ENCODE measurements at regions not wholly inside any gene's neighbourhood (a gene's known extent, or its start where the extent isn't known, plus 50 kb on each side); places are given as distances from the start of the nearest gene placed in this dataset.

DNA sequence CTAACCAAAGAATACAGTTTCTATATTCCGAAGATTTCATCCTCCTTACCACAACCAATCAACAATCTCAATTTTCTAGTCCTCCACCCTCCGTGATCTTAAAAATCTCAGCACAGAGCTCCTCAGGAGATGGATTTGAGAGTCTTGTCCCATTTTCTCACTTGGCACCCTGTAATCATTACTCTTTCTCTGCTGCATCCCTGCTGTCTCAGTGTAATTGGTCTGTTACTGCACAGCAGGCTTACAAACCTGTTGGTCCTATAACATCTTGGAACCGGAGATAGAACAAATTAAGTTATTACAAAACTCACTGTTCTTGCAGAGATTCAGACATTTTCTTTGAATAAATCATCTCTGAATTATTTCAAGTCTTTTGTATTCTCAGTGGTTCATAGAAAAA is 1227.2 kb downstream of the JRKL start:
- H3K27me3 Mint-ChIP-seq (ENCODE audit: insufficient read depth, low read depth), result no peaks in the 10 kb centered on the region
- H3K4me3 Mint-ChIP-seq, result no peak overlapping the region
- H3K4me1 Mint-ChIP-seq, result no peaks in the 10 kb centered on the region
- TF ChIP-seq CTCF (IDR thresholded peaks at IDR 0.05), result no peak
- no peak for TF ChIP-seq EZH2 (IDR thresholded peaks at IDR 0.05)
- TF ChIP-seq EZH2phosphoT487 (IDR thresholded peaks at IDR 0.05), result no peak
- Histone ChIP-seq H3F3A (ENCODE audit: low read depth) (no peaks in the 10 kb centered on the region), H3K4me3 (no peak overlapping the region), H3K27me3 (no peaks in the 10 kb centered on the region), H4K20me1 (ENCODE audit: low read depth) (no peaks in the 10 kb centered on the region), H3K79me2 (ENCODE audit: low read depth) (no peaks in the 10 kb centered on the region), H3K4me2 (no peak overlapping the region), H3K9me3 (ENCODE audit: low read depth) (no peaks in the 10 kb centered on the region), H3K4me1 (no peaks in the 10 kb centered on the region), H2AFZ (replicated peaks) (no peak overlapping the region), H3K36me3 (no peaks in the 10 kb centered on the region), H3K27ac (no peak overlapping the region), H3K9ac (no peak overlapping the region)
- DNase-seq (ENCODE audit: low spot score), result no peak
- H3K36me3 Mint-ChIP-seq, result no peaks in the 10 kb centered on the region
- no peak overlapping the region for H3K27ac Mint-ChIP-seq
- peaks cover 6% of the 10 kb centered on the region for H3K9me3 Mint-ChIP-seq

DNA sequence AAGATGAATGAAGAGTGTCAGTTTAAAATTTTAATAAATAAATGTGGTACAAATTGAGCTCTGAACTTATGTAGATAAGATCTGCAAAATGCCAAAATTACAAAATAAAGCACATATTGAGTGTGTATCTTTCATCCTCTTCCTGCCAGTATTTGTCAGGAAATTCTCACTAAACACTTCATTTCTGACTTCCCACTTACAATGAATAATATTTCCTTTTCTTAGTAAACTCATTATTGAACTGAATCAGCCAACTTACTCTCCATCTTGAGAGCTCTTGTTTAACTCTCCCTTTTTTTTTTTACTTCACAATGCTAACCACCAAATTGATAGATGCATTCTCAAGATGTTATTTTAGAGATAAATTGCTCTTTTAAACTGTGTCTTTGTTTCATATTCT is 1230.2 kb downstream of the JRKL start:
- Histone ChIP-seq H3K4me3 (no peak overlapping the region), H3K79me2 (ENCODE audit: low read depth) (no peaks in the 10 kb centered on the region), H3K4me1 (no peaks in the 10 kb centered on the region), H2AFZ (replicated peaks) (no peak overlapping the region), H3K4me2 (no peak overlapping the region), H3K36me3 (no peaks in the 10 kb centered on the region), H3K9me3 (ENCODE audit: low read depth) (no peaks in the 10 kb centered on the region), H3K27ac (no peak overlapping the region), H3K9ac (no peak overlapping the region), H4K20me1 (ENCODE audit: low read depth) (no peaks in the 10 kb centered on the region), H3K27me3 (no peaks in the 10 kb centered on the region), H3F3A (ENCODE audit: low read depth) (no peaks in the 10 kb centered on the region)
- no peaks in the 10 kb centered on the region for H3K36me3 Mint-ChIP-seq
- no peaks in the 10 kb centered on the region for H3K4me1 Mint-ChIP-seq
- H3K27ac Mint-ChIP-seq, result no peak overlapping the region
- H3K4me3 Mint-ChIP-seq, result no peak overlapping the region
- TF ChIP-seq EZH2phosphoT487 (IDR thresholded peaks at IDR 0.05), result no peak
- TF ChIP-seq CTCF (IDR thresholded peaks at IDR 0.05), result no peak
- no peak for TF ChIP-seq EZH2 (IDR thresholded peaks at IDR 0.05)
- peaks cover 6% of the 10 kb centered on the region for H3K9me3 Mint-ChIP-seq
- no peaks in the 10 kb centered on the region for H3K27me3 Mint-ChIP-seq (ENCODE audit: insufficient read depth, low read depth)
- no peak for DNase-seq (ENCODE audit: low spot score)

- no peaks in the 10 kb centered on the region for H3K79me2 ChIP-seq (ENCODE audit: low read depth)
- no peak for DNase-seq (ENCODE audit: low spot score)
- no peak overlapping the region for H3K4me3 ChIP-seq
These were observed 1231.5 kb downstream of the JRKL start for GRCh38 chr11:97621282-97621681.

More at GRCh38 chr11:97621282-97621681, 1231.5 kb downstream of the JRKL start:
- TF ChIP-seq EZH2 (IDR thresholded peaks at IDR 0.05) (no peak), CTCF (IDR thresholded peaks at IDR 0.05) (no peak)
- Mint-ChIP-seq H3K4me3 (no peak overlapping the region), H3K4me1 (no peaks in the 10 kb centered on the region), H3K27ac (no peak overlapping the region), H3K36me3 (no peaks in the 10 kb centered on the region), H3K9me3 (peaks cover 6% of the 10 kb centered on the region), H3K27me3 (ENCODE audit: insufficient read depth, low read depth) (no peaks in the 10 kb centered on the region)
- no peak overlapping the region for H3K27ac ChIP-seq
- H3K9ac ChIP-seq, result no peak overlapping the region
- H3K36me3 ChIP-seq, result no peaks in the 10 kb centered on the region
- no peaks in the 10 kb centered on the region for H4K20me1 ChIP-seq (ENCODE audit: low read depth)
- no peaks in the 10 kb centered on the region for H3F3A ChIP-seq (ENCODE audit: low read depth)
- no peaks in the 10 kb centered on the region for H3K27me3 ChIP-seq
- no peaks in the 10 kb centered on the region for H3K4me1 ChIP-seq
- H3K4me2 ChIP-seq, result no peak overlapping the region
- H3K9me3 ChIP-seq (ENCODE audit: low read depth), result no peaks in the 10 kb centered on the region
- no peak overlapping the region for H2AFZ ChIP-seq (replicated peaks)
